Neural progenitor cell (in vitro differentiated cells): ENCODE measurements at regions not wholly inside any gene's neighbourhood (a gene's known extent, or its start where the extent isn't known, plus 50 kb on each side); places are given as distances from the start of the nearest gene placed in this dataset.
A peak's percentile ranks its signal among the peaks of the same experiment; 100 is the strongest.

Source experiments
- DNase-seq: peaks from one replicate; pipeline ENCODE4 v3.0.0-alpha.2; 2016; ENCODE audit warnings: low spot score
- H2AFZ ChIP-seq: fragments of 200-600 bp; sonication (generic); replicated peaks from 2 replicates; pipeline ENCODE4 v1.6.1; 2016; ENCODE audit warnings: antibody characterized with exemption
- H3F3A ChIP-seq: fragments of 200-600 bp; sonication (generic); 2 replicates; pipeline ENCODE4 v1.6.1; 2016; ENCODE audit warnings: antibody characterized with exemption, low read depth
- H3K27ac ChIP-seq: fragments of 200-600 bp; sonication (generic); 2 replicates; pipeline ENCODE4 v1.5.1; 2016; ENCODE audit warnings: mild to moderate bottlenecking
- H3K27me3 ChIP-seq: fragments of 200-600 bp; sonication (generic); 2 replicates; pipeline ENCODE4 v1.6.1; 2016; ENCODE audit warnings: mild to moderate bottlenecking, moderate library complexity
- H3K36me3 ChIP-seq: fragments of 200-600 bp; sonication (generic); 2 replicates; pipeline ENCODE4 v1.5.1; 2016
- H3K4me1 ChIP-seq: fragments of 200-600 bp; sonication (generic); 2 replicates; pipeline ENCODE4 v1.6.1; 2016; ENCODE audit warnings: mixed run types
- H3K4me2 ChIP-seq: fragments of 200-600 bp; sonication (generic); 2 replicates; pipeline ENCODE4 v1.6.1; 2016
- H3K4me3 ChIP-seq: fragments of 200-600 bp; sonication (generic); 2 replicates; pipeline ENCODE4 v1.5.1; 2016
- H3K79me2 ChIP-seq: fragments of 200-600 bp; sonication (generic); 2 replicates; pipeline ENCODE4 v1.6.1; 2016; ENCODE audit warnings: low read depth
- H3K9ac ChIP-seq: fragments of 200-600 bp; sonication (generic); 2 replicates; pipeline ENCODE4 v1.6.1; 2016
- H3K9me3 ChIP-seq: fragments of 200-600 bp; sonication (generic); 2 replicates; pipeline ENCODE4 v1.5.1; 2016; ENCODE audit warnings: low read depth
- H4K20me1 ChIP-seq: fragments of 200-600 bp; sonication (generic); 2 replicates; pipeline ENCODE4 v1.6.1; 2016; ENCODE audit warnings: low read depth
- H3K27ac Mint-ChIP-seq: 3 replicates; pipeline ENCODE4 v1.8.0; 2021; ENCODE audit warnings: mixed read lengths
- H3K27me3 Mint-ChIP-seq: 2 replicates; pipeline ENCODE4 v1.8.0; 2022; ENCODE audit warnings: low read depth, mild to moderate bottlenecking, inconsistent platforms, moderate library complexity, mixed read lengths; ENCODE audit not compliant: insufficient read depth
- H3K36me3 Mint-ChIP-seq: 3 replicates; pipeline ENCODE4 v1.8.0; 2021; ENCODE audit warnings: mixed read lengths
- H3K4me1 Mint-ChIP-seq: 3 replicates; pipeline ENCODE4 v1.8.0; 2021; ENCODE audit warnings: mixed read lengths
- H3K4me3 Mint-ChIP-seq: 3 replicates; pipeline ENCODE4 v1.8.0; 2021; ENCODE audit warnings: mild to moderate bottlenecking, moderate library complexity, mixed read lengths
- H3K9me3 Mint-ChIP-seq: 3 replicates; pipeline ENCODE4 v1.8.0; 2020; ENCODE audit warnings: mixed read lengths
- EZH2 ChIP-seq: fragments of 200-600 bp; sonication (generic); IDR thresholded peaks from 2 replicates; pipeline ENCODE4 v1.6.1; 2017; ENCODE audit warnings: antibody characterized with exemption, mild to moderate bottlenecking, moderate library complexity
- EZH2phosphoT487 ChIP-seq: fragments of 200-600 bp; sonication (generic); IDR thresholded peaks from 2 replicates; pipeline ENCODE4 v1.6.1; 2017; ENCODE audit warnings: antibody characterized with exemption
- TF ChIP-seq, protein P1 (sequence below): fragments of 200-600 bp; sonication (generic); IDR thresholded peaks from 2 replicates; pipeline ENCODE4 v1.5.1; 2017; ENCODE audit warnings: antibody characterized with exemption, mild to moderate bottlenecking

DNA sequence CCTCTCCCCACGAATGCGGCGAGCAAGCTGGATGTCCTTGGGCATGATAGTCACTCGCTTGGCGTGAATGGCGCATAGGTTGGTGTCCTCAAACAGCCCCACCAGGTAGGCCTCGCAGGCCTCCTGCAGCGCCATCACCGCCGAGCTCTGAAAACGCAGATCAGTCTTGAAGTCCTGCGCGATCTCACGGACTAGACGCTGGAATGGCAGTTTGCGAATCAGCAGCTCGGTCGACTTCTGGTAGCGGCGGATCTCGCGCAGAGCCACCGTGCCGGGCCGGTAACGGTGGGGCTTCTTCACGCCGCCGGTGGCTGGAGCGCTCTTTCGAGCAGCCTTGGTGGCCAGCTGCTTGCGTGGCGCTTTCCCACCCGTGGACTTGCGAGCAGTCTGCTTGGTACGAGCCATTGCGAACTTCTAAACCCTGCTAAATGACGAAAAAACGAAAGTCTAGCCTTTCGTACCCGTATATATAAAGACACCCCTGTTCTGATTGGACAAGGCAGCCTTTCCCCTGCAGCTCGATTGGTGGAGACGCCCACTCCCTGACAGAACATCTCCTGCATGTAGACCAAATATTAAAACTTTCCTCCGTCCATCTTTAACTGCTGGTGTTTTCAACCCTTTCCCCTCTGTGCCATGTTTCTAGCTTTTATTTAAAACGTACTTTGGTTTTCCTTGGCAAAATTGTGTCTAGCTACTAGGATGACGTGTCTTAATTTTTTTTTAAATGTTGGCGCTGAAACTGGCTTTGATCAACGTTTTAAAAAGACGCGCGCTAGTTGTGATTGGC, 109.8 kb downstream of the HFE start:
- no peaks in the 10 kb centered on the region for H3K9me3 Mint-ChIP-seq
- peaks cover 10% of the 10 kb centered on the region for H3K27me3 Mint-ChIP-seq
- TF ChIP-seq EZH2phosphoT487 (no peak), EZH2 (no peak)
- TF ChIP-seq, protein P1, sequence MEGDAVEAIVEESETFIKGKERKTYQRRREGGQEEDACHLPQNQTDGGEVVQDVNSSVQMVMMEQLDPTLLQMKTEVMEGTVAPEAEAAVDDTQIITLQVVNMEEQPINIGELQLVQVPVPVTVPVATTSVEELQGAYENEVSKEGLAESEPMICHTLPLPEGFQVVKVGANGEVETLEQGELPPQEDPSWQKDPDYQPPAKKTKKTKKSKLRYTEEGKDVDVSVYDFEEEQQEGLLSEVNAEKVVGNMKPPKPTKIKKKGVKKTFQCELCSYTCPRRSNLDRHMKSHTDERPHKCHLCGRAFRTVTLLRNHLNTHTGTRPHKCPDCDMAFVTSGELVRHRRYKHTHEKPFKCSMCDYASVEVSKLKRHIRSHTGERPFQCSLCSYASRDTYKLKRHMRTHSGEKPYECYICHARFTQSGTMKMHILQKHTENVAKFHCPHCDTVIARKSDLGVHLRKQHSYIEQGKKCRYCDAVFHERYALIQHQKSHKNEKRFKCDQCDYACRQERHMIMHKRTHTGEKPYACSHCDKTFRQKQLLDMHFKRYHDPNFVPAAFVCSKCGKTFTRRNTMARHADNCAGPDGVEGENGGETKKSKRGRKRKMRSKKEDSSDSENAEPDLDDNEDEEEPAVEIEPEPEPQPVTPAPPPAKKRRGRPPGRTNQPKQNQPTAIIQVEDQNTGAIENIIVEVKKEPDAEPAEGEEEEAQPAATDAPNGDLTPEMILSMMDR: no peak
- H3K36me3 Mint-ChIP-seq: peaks cover 1% of the 10 kb centered on the region
- Histone ChIP-seq H3K4me1 (peaks cover 34% of the 10 kb centered on the region), H3F3A (peaks cover 76% of the 10 kb centered on the region), H3K79me2 (peaks cover 66% of the 10 kb centered on the region), H3K36me3 (no peaks in the 10 kb centered on the region), H3K9ac (peak overlapping the region; percentile 43), H3K27ac (peak overlapping the region; percentile 85), H2AFZ (no peak overlapping the region), H4K20me1 (peaks cover 32% of the 10 kb centered on the region), H3K27me3 (no peaks in the 10 kb centered on the region), H3K4me3 (peak overlapping the region; percentile 82), H3K9me3 (no peaks in the 10 kb centered on the region), H3K4me2 (peak overlapping the region; percentile 87)
- peak overlapping the region; percentile 74 for H3K27ac Mint-ChIP-seq
- peaks cover 39% of the 10 kb centered on the region for H3K4me1 Mint-ChIP-seq
- peak; percentile 84 for DNase-seq
- H3K4me3 Mint-ChIP-seq: peak overlapping the region; percentile 93

DNA sequence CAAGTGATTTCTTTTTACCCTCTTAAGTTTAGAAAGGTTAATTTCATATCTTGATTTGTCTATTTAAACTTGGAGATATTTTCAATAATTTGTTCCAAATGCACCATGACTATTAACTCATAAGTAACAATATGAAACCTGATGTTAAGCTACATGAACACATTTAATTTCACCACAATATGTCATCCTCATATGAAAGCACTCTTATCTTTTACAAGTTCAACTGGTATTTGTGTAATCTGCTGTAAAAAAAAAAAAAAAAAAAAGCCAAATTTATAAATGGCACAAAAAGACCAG, 110.4 kb downstream of the HFE start:
- Mint-ChIP-seq H3K27me3 (peaks cover 8% of the 10 kb centered on the region), H3K36me3 (peaks cover 1% of the 10 kb centered on the region), H3K4me3 (peak overlapping the region; percentile 93), H3K4me1 (peaks cover 39% of the 10 kb centered on the region), H3K9me3 (no peaks in the 10 kb centered on the region), H3K27ac (no peak overlapping the region)
- H3F3A ChIP-seq: peaks cover 76% of the 10 kb centered on the region
- TF ChIP-seq, protein P1: no peak
- no peak for TF ChIP-seq EZH2phosphoT487
- TF ChIP-seq EZH2: no peak
- peaks cover 37% of the 10 kb centered on the region for H3K4me1 ChIP-seq
- H3K27me3 ChIP-seq: no peaks in the 10 kb centered on the region
- peak overlapping the region; percentile 85 for H3K27ac ChIP-seq
- no peaks in the 10 kb centered on the region for H3K36me3 ChIP-seq
- H4K20me1 ChIP-seq: peaks cover 32% of the 10 kb centered on the region
- H3K79me2 ChIP-seq: peaks cover 66% of the 10 kb centered on the region
- H3K9me3 ChIP-seq: no peaks in the 10 kb centered on the region
- no peak for DNase-seq
- no peak overlapping the region for H3K9ac ChIP-seq
- peak overlapping the region; percentile 87 for H3K4me2 ChIP-seq
- H3K4me3 ChIP-seq: peak overlapping the region; percentile 82
- H2AFZ ChIP-seq: no peak overlapping the region

GRCh38 chr6:26197933-26198721, 110.9 kb downstream of the HFE start:
- peak overlapping the region; percentile 94 for H3K27ac Mint-ChIP-seq
- peaks cover 8% of the 10 kb centered on the region for H3K27me3 Mint-ChIP-seq
- Histone ChIP-seq H4K20me1 (peaks cover 32% of the 10 kb centered on the region), H3K4me3 (peak overlapping the region; percentile 82), H3K9ac (peak overlapping the region; percentile 71), H2AFZ (no peak overlapping the region), H3K9me3 (no peaks in the 10 kb centered on the region), H3K4me2 (peak overlapping the region; percentile 87), H3F3A (peaks cover 80% of the 10 kb centered on the region), H3K4me1 (peaks cover 42% of the 10 kb centered on the region), H3K79me2 (peaks cover 66% of the 10 kb centered on the region), H3K27me3 (no peaks in the 10 kb centered on the region), H3K27ac (peak overlapping the region; percentile 85), H3K36me3 (no peaks in the 10 kb centered on the region)
- TF ChIP-seq, protein P1: no peak
- no peak for TF ChIP-seq EZH2phosphoT487
- no peak for TF ChIP-seq EZH2
- H3K4me1 Mint-ChIP-seq: peaks cover 43% of the 10 kb centered on the region
- no peaks in the 10 kb centered on the region for H3K9me3 Mint-ChIP-seq
- H3K4me3 Mint-ChIP-seq: peak overlapping the region; percentile 93
- H3K36me3 Mint-ChIP-seq: peaks cover 1% of the 10 kb centered on the region
- DNase-seq: peak; percentile 46
